ENCODE measurements at regions not wholly inside any gene's neighbourhood (a gene's known extent, or its start where the extent isn't known, plus 50 kb on each side); places are given as distances from the start of the nearest gene placed in this dataset.

- in situ Hi-C loops (cut with MboI) (no loop called here), intact Hi-C loops (cut with micrococcal nuclease) (no loop called here)
- Histone ChIP-seq H2AFZ (ENCODE audit: low read depth, low read length) (no peak overlapping the region), H3K36me3 (ENCODE audit: control insufficient read depth, insufficient read depth, low read length) (no peaks in the 10 kb centered on the region), H3K27me3 (ENCODE audit: control insufficient read depth in 2 of 2, insufficient read depth in 2 of 2, low read length in 2 of 2) (no peaks in the 10 kb centered on the region), H3K4me1 (replicated peaks in 1 of 2; ENCODE audit: control insufficient read depth in 2 of 2, insufficient read depth in 2 of 2, low read length in 2 of 2) (no peaks in the 10 kb centered on the region), H4K20me1 (replicated peaks; ENCODE audit: control insufficient read depth, insufficient read depth, low read length) (no peaks in the 10 kb centered on the region), H3K27ac (ENCODE audit: extremely low read depth, low read depth, low read length) (no peak overlapping the region), H3K9ac (ENCODE audit: insufficient read depth in 1 of 2, low read depth in 2 of 2, low read length in 2 of 2) (no peak overlapping the region), H3K4me3 (no peak overlapping the region), H3K4me2 (ENCODE audit: insufficient read depth, low read length) (no peak overlapping the region), H3K9me3 (replicated peaks; ENCODE audit: control insufficient read depth, insufficient read depth, low read depth, low read length) (no peaks in the 10 kb centered on the region), H3K9me1 (ENCODE audit: control insufficient read depth, insufficient read depth, low read length) (no peaks in the 10 kb centered on the region), H3K79me2 (ENCODE audit: control insufficient read depth, insufficient read depth, low read length) (no peaks in the 10 kb centered on the region)
- POLR2A ChIA-PET = interaction anchor here (0.5 kb wide), 1 partner anchor 53 kb away, joined by 4 read pairs; no protein-coding TSS in a partner anchor
- 2% methylated on average over 5 of the region's 5 CpGs for WGBS (ENCODE audit: insufficient coverage, low coverage, missing lambda C conversion rate)
- no peak for TF ChIP-seq NR3C1 (CRISPR knock-in tag; IDR thresholded peaks at IDR 0.05)
- no peak for TF ChIP-seq ELF4 (CRISPR knock-in tag; IDR thresholded peaks at IDR 0.05)
- BruUV-seq (replicated peaks) = no TSS peak
- no peak for FAIRE-seq
- CTCF ChIA-PET (ENCODE audit: low intra/inter-chr PET ratio) = no interaction called here
- ATAC-seq = no peak
- DNase-seq (ENCODE audit: extremely low read depth in 1 of 4, low spot score in 3 of 4) = no peak
These were observed 405.5 kb downstream of the KIF4B start for GRCh38 chr5:155418960-155419579.

- Histone ChIP-seq H3K4me3 (no peak overlapping the region), H3K36me3 (ENCODE audit: control insufficient read depth, insufficient read depth, low read length) (no peaks in the 10 kb centered on the region), H2AFZ (ENCODE audit: low read depth, low read length) (no peak overlapping the region), H3K4me2 (ENCODE audit: insufficient read depth, low read length) (no peak overlapping the region), H3K9me1 (ENCODE audit: control insufficient read depth, insufficient read depth, low read length) (no peaks in the 10 kb centered on the region), H3K9me3 (replicated peaks; ENCODE audit: control insufficient read depth, insufficient read depth, low read depth, low read length) (no peaks in the 10 kb centered on the region), H4K20me1 (replicated peaks; ENCODE audit: control insufficient read depth, insufficient read depth, low read length) (no peaks in the 10 kb centered on the region), H3K27me3 (ENCODE audit: control insufficient read depth in 2 of 2, insufficient read depth in 2 of 2, low read length in 2 of 2) (no peaks in the 10 kb centered on the region), H3K79me2 (ENCODE audit: control insufficient read depth, insufficient read depth, low read length) (no peaks in the 10 kb centered on the region), H3K4me1 (replicated peaks in 1 of 2; ENCODE audit: control insufficient read depth in 2 of 2, insufficient read depth in 2 of 2, low read length in 2 of 2) (no peaks in the 10 kb centered on the region), H3K9ac (ENCODE audit: insufficient read depth in 1 of 2, low read depth in 2 of 2, low read length in 2 of 2) (no peak overlapping the region), H3K27ac (ENCODE audit: extremely low read depth, low read depth, low read length) (no peak overlapping the region)
- ChIA-PET CTCF (ENCODE audit: low intra/inter-chr PET ratio) (no interaction called here), POLR2A (no interaction called here)
- no peak for ATAC-seq
- no peak for FAIRE-seq
- 2% methylated on average over 4 of the region's 4 CpGs for WGBS (ENCODE audit: insufficient coverage, low coverage, missing lambda C conversion rate)
- intact Hi-C loops (cut with micrococcal nuclease) (no loop called here), in situ Hi-C loops (cut with MboI) (loop anchor here (5.0 kb wide), 1 partner anchor 62 kb away; no protein-coding TSS in a partner anchor)
- no peak for TF ChIP-seq ZNF584 (CRISPR knock-in tag; IDR thresholded peaks at IDR 0.05; ENCODE audit: low read depth)
- TF ChIP-seq ZKSCAN1 (IDR thresholded peaks at IDR 0.05; ENCODE audit: low read depth, low read length) = no peak
- TF ChIP-seq PCBP1 (IDR thresholded peaks at IDR 0.05; ENCODE audit: low read depth, low read length, poor library complexity, severe bottlenecking) = no peak
- peak; percentile 54; the same call in 1 of the 2 replicates for TF ChIP-seq CEBPB (tag; IDR thresholded peaks at IDR 0.05)
- TF ChIP-seq CEBPG (CRISPR knock-in tag; IDR thresholded peaks at IDR 0.05) = no peak
- peak in 1 of 2 experiments; percentile 74; a peak in 2 of 4 replicates for TF ChIP-seq CEBPG (tag; conservative IDR thresholded peaks at IDR 0.05 in 1 of 2, IDR thresholded peaks at IDR 0.05 in 1 of 2)
- no peak for DNase-seq (ENCODE audit: extremely low read depth in 1 of 4, low spot score in 3 of 4)
- BruUV-seq (replicated peaks) = no TSS peak
These were observed 416.6 kb downstream of the KIF4B start for GRCh38 chr5:155430192-155430591.
